ENCODE measurements at regions not wholly inside any gene's neighbourhood (a gene's known extent, or its start where the extent isn't known, plus 50 kb on each side); places are given as distances from the start of the nearest gene placed in this dataset.

GRCh38 chr6:91088976-91089375 is 502.1 kb upstream of the MAP3K7 start:
- Histone ChIP-seq H2AFZ (ENCODE audit: control insufficient read depth, low read depth, low read length) (no peak overlapping the region), H3K36me3 (ENCODE audit: control insufficient read depth in 2 of 2, insufficient read depth in 2 of 2, low read length in 1 of 2) (no peaks in the 10 kb centered on the region), H3K4me2 (ENCODE audit: control insufficient read depth, insufficient read depth) (no peak overlapping the region), H4K20me1 (ENCODE audit: control insufficient read depth, insufficient read depth) (no peaks in the 10 kb centered on the region), H3K4me3 (no peak overlapping the region), H3K27ac (ENCODE audit: control insufficient read depth, insufficient read depth) (no peak overlapping the region), H3K79me2 (ENCODE audit: control insufficient read depth, insufficient read depth, low read length) (no peaks in the 10 kb centered on the region), H3K27me3 (replicated peaks in 1 of 2; ENCODE audit: control insufficient read depth in 2 of 2, insufficient read depth in 2 of 2, low read length in 1 of 2) (no peaks in the 10 kb centered on the region), H3K9ac (ENCODE audit: control insufficient read depth, insufficient read depth, low read length) (no peak overlapping the region), H3K4me1 (ENCODE audit: control insufficient read depth, insufficient read depth, low read length) (no peaks in the 10 kb centered on the region), H3K9me3 (replicated peaks; ENCODE audit: control insufficient read depth, insufficient read depth, low read length) (no peaks in the 10 kb centered on the region)
- POLR2A ChIA-PET = no interaction called here
- SMC1A ChIA-PET (ENCODE audit: uncharacterized antibody, unreplicated experiment) = no interaction called here
- DNase-seq (ENCODE audit: low read depth, low spot score) (no peak), ATAC-seq (no peak), FAIRE-seq (no peak)
- CTCF ChIA-PET = interaction anchor here (0.7 to 7.2 kb wide), 3 partner anchors 9 to 148 kb away, joined by 3 to 44 read pairs (median 7); no protein-coding TSS in a partner anchor
- TF ChIP-seq PKNOX1 (IDR thresholded peaks at IDR 0.05) (no peak), HCFC1 (IDR thresholded peaks at IDR 0.05; ENCODE audit: low read length) (no peak), MLLT1 (IDR thresholded peaks at IDR 0.05) (no peak)
- WGBS (ENCODE audit: insufficient coverage, insufficient replicate concordance, low lambda C conversion rate, missing lambda C conversion rate) = 40% methylated on average over 2 of the region's 2 CpGs
- in situ Hi-C loops (cut with MboI) = loop anchor here (25.0 kb wide), 1 partner anchor 1548 kb away; no protein-coding TSS in a partner anchor
- intact Hi-C loops (cut with micrococcal nuclease; ENCODE audit: unreplicated experiment) = no loop called here
- no TSS peak for BruUV-seq (replicated peaks)
- RAD21 ChIA-PET (ENCODE audit: unreplicated experiment) = no interaction called here

DNA sequence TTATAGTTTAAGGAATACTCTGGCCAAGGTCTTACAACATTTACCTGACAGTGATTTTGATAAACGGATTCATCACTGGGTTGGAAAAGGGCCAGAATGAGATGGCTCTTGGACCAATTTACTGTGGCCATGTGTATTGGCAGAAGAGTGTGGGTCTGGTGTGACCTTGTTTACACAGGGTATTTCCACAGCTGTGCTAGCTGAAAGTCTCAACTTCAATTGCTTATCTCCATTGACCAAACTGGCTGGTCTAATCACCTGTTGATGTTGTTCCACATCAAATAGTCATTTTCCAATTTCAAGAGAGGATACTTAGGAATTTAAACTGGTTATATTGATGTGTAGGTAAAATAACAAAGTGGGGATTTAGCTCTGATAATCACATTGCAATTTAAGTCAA is 501.6 kb upstream of the MAP3K7 start:
- no peaks in the 10 kb centered on the region for H3K4me1 ChIP-seq (ENCODE audit: control insufficient read depth, insufficient read depth, low read length)
- H3K9ac ChIP-seq (ENCODE audit: control insufficient read depth, insufficient read depth, low read length) = no peak overlapping the region
- no TSS peak for BruUV-seq (replicated peaks)
- CTCF ChIA-PET = interaction anchor here (1.0 to 7.2 kb wide), 4 partner anchors 8 to 148 kb away, joined by 3 to 44 read pairs (median 6); no protein-coding TSS in a partner anchor
- no peak overlapping the region for H2AFZ ChIP-seq (ENCODE audit: control insufficient read depth, low read depth, low read length)
- SMC1A ChIA-PET (ENCODE audit: uncharacterized antibody, unreplicated experiment) = interaction anchor here (1.0 to 2.2 kb wide), 6 partner anchors 8 to 241 kb away, joined by 3 to 9 read pairs (median 4); no protein-coding TSS in a partner anchor
- no peaks in the 10 kb centered on the region for H3K36me3 ChIP-seq (ENCODE audit: control insufficient read depth in 2 of 2, insufficient read depth in 2 of 2, low read length in 1 of 2)
- RAD21 ChIA-PET (ENCODE audit: unreplicated experiment) = no interaction called here
- H3K9me3 ChIP-seq (replicated peaks; ENCODE audit: control insufficient read depth, insufficient read depth, low read length) = no peaks in the 10 kb centered on the region
- H3K4me3 ChIP-seq = no peak overlapping the region
- intact Hi-C loops (cut with micrococcal nuclease; ENCODE audit: unreplicated experiment) = no loop called here
- no peak for DNase-seq (ENCODE audit: low read depth, low spot score)
- no peak for FAIRE-seq
- H3K27ac ChIP-seq (ENCODE audit: control insufficient read depth, insufficient read depth) = no peak overlapping the region
- H3K79me2 ChIP-seq (ENCODE audit: control insufficient read depth, insufficient read depth, low read length) = no peaks in the 10 kb centered on the region
- POLR2A ChIA-PET = no interaction called here
- no peaks in the 10 kb centered on the region for H4K20me1 ChIP-seq (ENCODE audit: control insufficient read depth, insufficient read depth)
- H3K4me2 ChIP-seq (ENCODE audit: control insufficient read depth, insufficient read depth) = no peak overlapping the region
- ATAC-seq = no peak
- WGBS (ENCODE audit: insufficient coverage, insufficient replicate concordance, low lambda C conversion rate, missing lambda C conversion rate) = 0% methylated on average over 1 of the region's 1 CpG
- in situ Hi-C loops (cut with MboI) = loop anchor here (25.0 kb wide), 1 partner anchor 1549 kb away; no protein-coding TSS in a partner anchor
- H3K27me3 ChIP-seq (replicated peaks in 1 of 2; ENCODE audit: control insufficient read depth in 2 of 2, insufficient read depth in 2 of 2, low read length in 1 of 2) = no peaks in the 10 kb centered on the region
- TF ChIP-seq SP1 (IDR thresholded peaks at IDR 0.05; ENCODE audit: low read depth, low read length) (no peak), TCF3 (IDR thresholded peaks at IDR 0.05; ENCODE audit: borderline replicate concordance, insufficient read depth, low read depth, low read length) (no peak), BHLHE40 (IDR thresholded peaks at IDR 0.05; ENCODE audit: borderline replicate concordance in 1 of 2, low read depth in 2 of 2, low read length in 1 of 2) (no peak), TCF12 (IDR thresholded peaks at IDR 0.05; ENCODE audit: low read depth, low read length) (no peak), ZBTB11 (CRISPR knock-in tag; IDR thresholded peaks at IDR 0.05) (no peak), STAT1 (conservative IDR thresholded peaks at IDR 0.05) (no peak), NFYA (IDR thresholded peaks at IDR 0.05; ENCODE audit: borderline replicate concordance, low read depth, low read length) (no peak), CEBPB (IDR thresholded peaks at IDR 0.05; ENCODE audit: borderline replicate concordance in 1 of 2, low read depth in 2 of 2, low read length in 2 of 2) (no peak)

Data from GM12878 (cell line).